ENCODE measurements at regions not wholly inside any gene's neighbourhood (a gene's known extent, or its start where the extent isn't known, plus 50 kb on each side); places are given as distances from the start of the nearest gene placed in this dataset.
A peak's percentile ranks its signal among the peaks of the same experiment; 100 is the strongest.

DNA sequence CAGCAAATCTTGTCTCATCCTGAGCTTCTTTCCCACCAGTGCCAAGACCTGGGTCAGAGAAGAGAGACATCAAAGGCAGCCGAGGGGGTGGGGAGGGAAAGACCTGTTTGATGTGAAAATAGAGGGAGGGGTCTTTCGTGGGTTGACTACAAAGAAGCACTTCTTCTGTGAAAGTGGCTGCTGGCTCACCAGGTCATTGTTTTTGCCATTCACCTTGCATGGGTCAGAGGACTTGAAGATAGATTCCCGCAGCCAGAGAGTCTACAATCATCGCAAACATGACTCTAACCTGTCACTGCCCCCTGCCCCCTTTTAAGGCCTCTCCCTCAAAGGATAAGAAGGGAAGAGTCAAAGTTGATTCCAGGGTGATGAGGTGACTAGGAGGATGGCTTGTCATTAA, 166.1 kb upstream of the BMPER start (continued):
- no peak for TF ChIP-seq CSRNP2 (CRISPR knock-in tag; conservative IDR thresholded peaks at IDR 0.05; ENCODE audit: low read depth)
- peak; percentile 41; the same call in 1 of the 2 replicates for TF ChIP-seq HMG20A (CRISPR knock-in tag; IDR thresholded peaks at IDR 0.05; ENCODE audit: borderline replicate concordance)
- no peak for TF ChIP-seq KDM5A (IDR thresholded peaks at IDR 0.05; ENCODE audit: borderline replicate concordance, low read length)
- no peak for TF ChIP-seq ZNF572 (CRISPR knock-in tag; IDR thresholded peaks at IDR 0.05)
- TF ChIP-seq ZNF761 (CRISPR knock-in tag; conservative IDR thresholded peaks at IDR 0.05) = no peak
- no peak for TF ChIP-seq BCL3 (CRISPR knock-in tag; IDR thresholded peaks at IDR 0.05)
- TF ChIP-seq ISL2 (CRISPR knock-in tag; IDR thresholded peaks at IDR 0.05) = peak; percentile 44; the same call in 1 of the 2 replicates
- no peak for TF ChIP-seq CHD2 (IDR thresholded peaks at IDR 0.05; ENCODE audit: low read depth, low read length)
- no peak for TF ChIP-seq ZSCAN9 (CRISPR knock-in tag; IDR thresholded peaks at IDR 0.05; ENCODE audit: borderline replicate concordance)
- no peak for TF ChIP-seq ZNF317 (CRISPR knock-in tag; IDR thresholded peaks at IDR 0.05)
- TF ChIP-seq CC2D1A (CRISPR knock-in tag; IDR thresholded peaks at IDR 0.05) = no peak
- no peak for TF ChIP-seq TARDBP (CRISPR knock-in tag; IDR thresholded peaks at IDR 0.05)
- TF ChIP-seq, protein P1, sequence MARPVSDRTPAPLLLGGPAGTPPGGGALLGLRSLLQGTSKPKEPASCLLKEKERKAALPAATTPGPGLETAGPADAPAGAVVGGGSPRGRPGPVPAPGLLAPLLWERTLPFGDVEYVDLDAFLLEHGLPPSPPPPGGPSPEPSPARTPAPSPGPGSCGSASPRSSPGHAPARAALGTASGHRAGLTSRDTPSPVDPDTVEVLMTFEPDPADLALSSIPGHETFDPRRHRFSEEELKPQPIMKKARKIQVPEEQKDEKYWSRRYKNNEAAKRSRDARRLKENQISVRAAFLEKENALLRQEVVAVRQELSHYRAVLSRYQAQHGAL (CRISPR knock-in tag; IDR thresholded peaks at IDR 0.05; ENCODE audit: not compliant biosample characterization) = no peak
- TF ChIP-seq CBFB (CRISPR knock-in tag; IDR thresholded peaks at IDR 0.05) = no peak
- TF ChIP-seq SALL2 (CRISPR knock-in tag; IDR thresholded peaks at IDR 0.05) = no peak
- no peak for TF ChIP-seq HNRNPH1 (optimal IDR thresholded peaks at IDR 0.05; ENCODE audit: low read depth, low read length)
- TF ChIP-seq, protein P2, sequence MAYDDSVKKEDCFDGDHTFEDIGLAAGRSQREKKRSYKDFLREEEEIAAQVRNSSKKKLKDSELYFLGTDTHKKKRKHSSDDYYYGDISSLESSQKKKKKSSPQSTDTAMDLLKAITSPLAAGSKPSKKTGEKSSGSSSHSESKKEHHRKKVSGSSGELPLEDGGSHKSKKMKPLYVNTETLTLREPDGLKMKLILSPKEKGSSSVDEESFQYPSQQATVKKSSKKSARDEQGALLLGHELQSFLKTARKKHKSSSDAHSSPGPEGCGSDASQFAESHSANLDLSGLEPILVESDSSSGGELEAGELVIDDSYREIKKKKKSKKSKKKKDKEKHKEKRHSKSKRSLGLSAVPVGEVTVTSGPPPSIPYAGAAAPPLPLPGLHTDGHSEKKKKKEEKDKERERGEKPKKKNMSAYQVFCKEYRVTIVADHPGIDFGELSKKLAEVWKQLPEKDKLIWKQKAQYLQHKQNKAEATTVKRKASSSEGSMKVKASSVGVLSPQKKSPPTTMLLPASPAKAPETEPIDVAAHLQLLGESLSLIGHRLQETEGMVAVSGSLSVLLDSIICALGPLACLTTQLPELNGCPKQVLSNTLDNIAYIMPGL (CRISPR knock-in tag; IDR thresholded peaks at IDR 0.05; ENCODE audit: borderline replicate concordance in 1 of 2, low read depth in 1 of 2) = no peak
- TF ChIP-seq CENPBD1 (CRISPR knock-in tag; IDR thresholded peaks at IDR 0.05; ENCODE audit: borderline replicate concordance, low read depth) = no peak
- TF ChIP-seq, protein P3, sequence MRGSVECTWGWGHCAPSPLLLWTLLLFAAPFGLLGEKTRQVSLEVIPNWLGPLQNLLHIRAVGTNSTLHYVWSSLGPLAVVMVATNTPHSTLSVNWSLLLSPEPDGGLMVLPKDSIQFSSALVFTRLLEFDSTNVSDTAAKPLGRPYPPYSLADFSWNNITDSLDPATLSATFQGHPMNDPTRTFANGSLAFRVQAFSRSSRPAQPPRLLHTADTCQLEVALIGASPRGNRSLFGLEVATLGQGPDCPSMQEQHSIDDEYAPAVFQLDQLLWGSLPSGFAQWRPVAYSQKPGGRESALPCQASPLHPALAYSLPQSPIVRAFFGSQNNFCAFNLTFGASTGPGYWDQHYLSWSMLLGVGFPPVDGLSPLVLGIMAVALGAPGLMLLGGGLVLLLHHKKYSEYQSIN (CRISPR knock-in tag; IDR thresholded peaks at IDR 0.05; ENCODE audit: borderline replicate concordance) = no peak
- TF ChIP-seq SP140L (CRISPR knock-in tag; IDR thresholded peaks at IDR 0.05; ENCODE audit: borderline replicate concordance) = no peak
- TF ChIP-seq TCF7 (IDR thresholded peaks at IDR 0.05; ENCODE audit: low read depth) = peak; percentile 83
- TF ChIP-seq ZNF781 (CRISPR knock-in tag; IDR thresholded peaks at IDR 0.05; ENCODE audit: borderline replicate concordance, not compliant biosample characterization) = no peak
- no peak for TF ChIP-seq NFKBIZ (CRISPR knock-in tag; IDR thresholded peaks at IDR 0.05)
- TF ChIP-seq TEAD2 (CRISPR knock-in tag; IDR thresholded peaks at IDR 0.05) = no peak
- no peak for TF ChIP-seq GABPA (IDR thresholded peaks at IDR 0.05; ENCODE audit: low read depth, low read length)
- no peak for TF ChIP-seq GABPA (CRISPR knock-in tag; IDR thresholded peaks at IDR 0.05; ENCODE audit: low read depth)

Measured in HepG2 (cell line).